Endodermal cell (in vitro differentiated cells): ENCODE measurements at regions not wholly inside any gene's neighbourhood (a gene's known extent, or its start where the extent isn't known, plus 50 kb on each side); places are given as distances from the start of the nearest gene placed in this dataset.

Source experiments
- DNase-seq: peaks from one replicate; pipeline ENCODE4 v3.0.0-alpha.2; 2017
- H3K27ac ChIP-seq: 2 replicates; pipeline ENCODE4 v1.5.1; 2013; ENCODE audit warnings: mild to moderate bottlenecking, low read depth, low read length, moderate library complexity
- H3K27me3 ChIP-seq: 2 replicates; pipeline ENCODE4 v1.6.1; 2013; ENCODE audit warnings: mild to moderate bottlenecking, low read length, moderate library complexity; ENCODE audit not compliant: insufficient read depth, control insufficient read depth, poor library complexity, severe bottlenecking
- H3K36me3 ChIP-seq: 2 replicates; pipeline ENCODE4 v1.7.0; 2013; ENCODE audit warnings: mild to moderate bottlenecking, low read length, moderate library complexity; ENCODE audit not compliant: control insufficient read depth, insufficient read depth
- H3K4me1 ChIP-seq: one replicate; pipeline ENCODE4 v1.7.0; 2013; ENCODE audit warnings: low read length; ENCODE audit not compliant: control insufficient read depth, insufficient read depth
- H3K4me3 ChIP-seq: 2 replicates; pipeline ENCODE4 v1.5.1; 2013; ENCODE audit warnings: mild to moderate bottlenecking, low read length, moderate library complexity
- H3K9ac ChIP-seq: 2 replicates; pipeline ENCODE4 v1.6.1; 2013; ENCODE audit warnings: mild to moderate bottlenecking, low read length, moderate library complexity; ENCODE audit not compliant: poor library complexity, severe bottlenecking; ENCODE audit errors: extremely low read depth
- H3K9me3 ChIP-seq: 2 replicates; pipeline ENCODE4 v1.6.1; 2013; ENCODE audit warnings: mild to moderate bottlenecking, low read length, moderate library complexity; ENCODE audit not compliant: control insufficient read depth
- H3K27ac Mint-ChIP-seq: 2 replicates; pipeline ENCODE4 v1.8.0; 2020; ENCODE audit warnings: mixed read lengths
- H3K27me3 Mint-ChIP-seq: 2 replicates; pipeline ENCODE4 v1.8.0; 2021; ENCODE audit warnings: mild to moderate bottlenecking, mixed read lengths; ENCODE audit not compliant: insufficient read depth
- H3K36me3 Mint-ChIP-seq: 2 replicates; pipeline ENCODE4 v1.8.0; 2020; ENCODE audit warnings: low read depth, mixed read lengths
- H3K4me1 Mint-ChIP-seq: 2 replicates; pipeline ENCODE4 v1.8.0; 2020; ENCODE audit warnings: mixed read lengths
- H3K4me3 Mint-ChIP-seq: 2 replicates; pipeline ENCODE4 v1.8.0; 2020; ENCODE audit warnings: mild to moderate bottlenecking, moderate library complexity, mixed read lengths
- H3K9me3 Mint-ChIP-seq: 2 replicates; pipeline ENCODE4 v1.8.0; 2020; ENCODE audit warnings: mild to moderate bottlenecking, mixed read lengths
- WGBS, 2 experiments: methylation state at CpG; one replicate each; pipeline versions ENCODE4 v1.1.5 to v1.1.7; 2013; ENCODE audit warnings: missing lambda C conversion rate in 2 of 2, mixed read lengths in 1 of 2; ENCODE audit not compliant: insufficient coverage in 1 of 2, insufficient read length in 1 of 2; 5-methylcytosine and 5-hydroxymethylcytosine counted together
- TF ChIP-seq, protein P1 (sequence below): fragments of 200-600 bp; sonication (generic); conservative IDR thresholded peaks from 2 replicates; pipeline ENCODE4 v1.5.0; 2021; ENCODE audit warnings: antibody characterized with exemption, mild to moderate bottlenecking

DNA sequence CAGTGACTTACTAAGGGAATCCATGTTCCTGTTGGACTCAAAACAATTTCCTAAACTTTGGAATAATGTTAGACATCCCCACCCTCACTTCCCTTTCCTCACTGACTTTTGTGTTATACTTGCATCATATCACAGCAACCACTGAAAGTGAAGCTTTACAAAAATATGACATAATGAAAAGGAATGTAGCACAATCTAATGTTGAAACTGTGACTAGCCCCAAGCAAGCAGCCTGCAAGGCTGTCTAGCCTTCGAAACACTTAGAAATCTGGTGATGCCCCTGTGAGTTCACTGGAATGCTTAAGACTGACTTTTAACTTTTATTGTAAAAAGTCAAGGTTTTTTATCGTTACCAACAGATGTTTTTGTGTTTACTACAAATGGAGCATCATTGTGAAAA lies 203.7 kb upstream of the ZNF385D start:
- 92 to 93% methylated on average over 1 to 2 of the region's 2 CpGs for WGBS, 2 experiments
- H3K4me3 ChIP-seq, result no peak overlapping the region
- no peaks in the 10 kb centered on the region for H3K27me3 Mint-ChIP-seq
- no peaks in the 10 kb centered on the region for H3K36me3 Mint-ChIP-seq
- no peak overlapping the region for H3K27ac ChIP-seq
- no peak overlapping the region for H3K27ac Mint-ChIP-seq
- no peaks in the 10 kb centered on the region for H3K9me3 ChIP-seq
- peaks cover 11% of the 10 kb centered on the region for H3K9me3 Mint-ChIP-seq
- no peak for DNase-seq
- H3K4me1 ChIP-seq, result no peaks in the 10 kb centered on the region
- H3K27me3 ChIP-seq, result no peaks in the 10 kb centered on the region
- no peaks in the 10 kb centered on the region for H3K4me1 Mint-ChIP-seq
- no peak overlapping the region for H3K9ac ChIP-seq
- H3K36me3 ChIP-seq, result no peaks in the 10 kb centered on the region
- H3K4me3 Mint-ChIP-seq, result no peak overlapping the region
- TF ChIP-seq, protein P1, sequence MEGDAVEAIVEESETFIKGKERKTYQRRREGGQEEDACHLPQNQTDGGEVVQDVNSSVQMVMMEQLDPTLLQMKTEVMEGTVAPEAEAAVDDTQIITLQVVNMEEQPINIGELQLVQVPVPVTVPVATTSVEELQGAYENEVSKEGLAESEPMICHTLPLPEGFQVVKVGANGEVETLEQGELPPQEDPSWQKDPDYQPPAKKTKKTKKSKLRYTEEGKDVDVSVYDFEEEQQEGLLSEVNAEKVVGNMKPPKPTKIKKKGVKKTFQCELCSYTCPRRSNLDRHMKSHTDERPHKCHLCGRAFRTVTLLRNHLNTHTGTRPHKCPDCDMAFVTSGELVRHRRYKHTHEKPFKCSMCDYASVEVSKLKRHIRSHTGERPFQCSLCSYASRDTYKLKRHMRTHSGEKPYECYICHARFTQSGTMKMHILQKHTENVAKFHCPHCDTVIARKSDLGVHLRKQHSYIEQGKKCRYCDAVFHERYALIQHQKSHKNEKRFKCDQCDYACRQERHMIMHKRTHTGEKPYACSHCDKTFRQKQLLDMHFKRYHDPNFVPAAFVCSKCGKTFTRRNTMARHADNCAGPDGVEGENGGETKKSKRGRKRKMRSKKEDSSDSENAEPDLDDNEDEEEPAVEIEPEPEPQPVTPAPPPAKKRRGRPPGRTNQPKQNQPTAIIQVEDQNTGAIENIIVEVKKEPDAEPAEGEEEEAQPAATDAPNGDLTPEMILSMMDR, result no peak

- no peak overlapping the region for H3K27ac ChIP-seq
- no peaks in the 10 kb centered on the region for H3K27me3 Mint-ChIP-seq
These were observed 204.4 kb upstream of the ZNF385D start for GRCh38 chr3:21955406-21955805.

DNA sequence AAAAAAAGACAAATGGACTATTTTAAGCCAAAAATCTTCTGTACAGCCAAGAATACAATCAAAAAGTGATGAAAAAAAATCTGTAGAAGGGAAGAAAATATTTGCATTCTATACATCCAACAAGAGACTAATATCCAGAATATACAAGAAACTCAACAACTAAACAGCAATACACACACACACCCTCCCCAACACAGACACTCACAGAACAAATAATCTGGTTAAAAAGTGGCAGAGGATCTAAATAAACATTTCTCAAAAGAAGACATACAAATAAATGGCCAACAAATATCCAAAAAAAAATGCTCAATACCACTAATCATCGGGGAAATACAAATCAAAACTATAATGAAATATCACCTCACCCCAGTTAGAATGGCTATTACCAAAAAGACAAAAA lies 209.0 kb upstream of the ZNF385D start:
- Histone ChIP-seq H3K9me3 (no peaks in the 10 kb centered on the region), H3K4me1 (no peaks in the 10 kb centered on the region), H3K9ac (no peak overlapping the region), H3K36me3 (no peaks in the 10 kb centered on the region), H3K27ac (no peak overlapping the region), H3K4me3 (no peak overlapping the region), H3K27me3 (no peaks in the 10 kb centered on the region)
- Mint-ChIP-seq H3K9me3 (no peaks in the 10 kb centered on the region), H3K4me3 (no peak overlapping the region), H3K27me3 (peaks cover 3% of the 10 kb centered on the region), H3K27ac (no peak overlapping the region), H3K4me1 (no peaks in the 10 kb centered on the region), H3K36me3 (no peaks in the 10 kb centered on the region)
- DNase-seq, result no peak
- TF ChIP-seq, protein P1, result no peak
- 0% methylated on average over 1 of the region's 1 CpG; no CpG with 5 or more reads in 1 of the 2 experiments for WGBS, 2 experiments

More at GRCh38 chr3:21955406-21955805, 204.4 kb upstream of the ZNF385D start:
- WGBS, 2 experiments, result 93 to 100% methylated on average over 1 of the region's 2 CpGs
- no peak for DNase-seq
- H3K9me3 Mint-ChIP-seq, result peaks cover 5% of the 10 kb centered on the region
- Histone ChIP-seq H3K9ac (no peak overlapping the region), H3K27me3 (no peaks in the 10 kb centered on the region), H3K36me3 (no peaks in the 10 kb centered on the region), H3K4me3 (no peak overlapping the region), H3K4me1 (no peaks in the 10 kb centered on the region), H3K9me3 (no peaks in the 10 kb centered on the region)
- TF ChIP-seq, protein P1, result no peak
- no peak overlapping the region for H3K27ac Mint-ChIP-seq
- H3K4me1 Mint-ChIP-seq, result no peaks in the 10 kb centered on the region
- no peaks in the 10 kb centered on the region for H3K36me3 Mint-ChIP-seq
- H3K4me3 Mint-ChIP-seq, result no peak overlapping the region
